C4-2B (cell line): ENCODE measurements at regions not wholly inside any gene's neighbourhood (a gene's known extent, or its start where the extent isn't known, plus 50 kb on each side); places are given as distances from the start of the nearest gene placed in this dataset.

ENCODE experiments used
- CTCF ChIP-seq: fragments of 450-650 bp; conservative IDR thresholded peaks from 2 replicates; pipeline ENCODE4 v1.5.1; 2017; ENCODE audit warnings: mild to moderate bottlenecking
- ZFX ChIP-seq: fragments of 450-650 bp; IDR thresholded peaks from 2 replicates; pipeline ENCODE4 v1.6.1; 2017

GRCh38 chr16:86889974-86890373 is 311.6 kb downstream of the FOXL1 start:
- TF ChIP-seq CTCF (no peak), ZFX (no peak)
